Aorta (tissue), 5 donors: ENCODE measurements at regions not wholly inside any gene's neighbourhood (a gene's known extent, or its start where the extent isn't known, plus 50 kb on each side); places are given as distances from the start of the nearest gene placed in this dataset.

Source experiments
- ATAC-seq: fragments of 200-7000 bp; cut with Tn5 transposase; one replicate; pipeline ENCODE4 v1.9.1; 2022; ENCODE audit warnings: moderate library complexity; ENCODE audit not compliant: low FRiP score
- DNase-seq, 2 donors: peaks; one replicate each; pipeline ENCODE4 v3.0.0-alpha.2; 2020
- H3K27ac ChIP-seq, 2 donors: one replicate each; pipeline ENCODE4 v1.5.1; 2013; ENCODE audit warnings: low read length in 2 of 2, mild to moderate bottlenecking in 2 of 2, moderate library complexity in 2 of 2, control low read depth in 1 of 2, inconsistent platforms in 1 of 2, low read depth in 1 of 2
- H3K27me3 ChIP-seq, 2 donors: one replicate each; pipeline ENCODE4 v1.6.1; 2013; ENCODE audit warnings: control low read depth in 1 of 2, low read length in 1 of 2, mild to moderate bottlenecking in 1 of 2, moderate library complexity in 1 of 2; ENCODE audit not compliant: insufficient read depth in 2 of 2, control insufficient read depth in 1 of 2
- H3K36me3 ChIP-seq, 2 donors: one replicate each; pipeline ENCODE4 v1.6.1; 2013; ENCODE audit warnings: control low read depth in 1 of 2, low read length in 1 of 2, mild to moderate bottlenecking in 1 of 2; ENCODE audit not compliant: insufficient read depth in 2 of 2, control insufficient read depth in 1 of 2
- H3K4me1 ChIP-seq, 2 donors: one replicate each; pipeline ENCODE4 v1.6.1; 2013; ENCODE audit warnings: low read length in 2 of 2, control low read depth in 1 of 2, mild to moderate bottlenecking in 1 of 2, moderate library complexity in 1 of 2; ENCODE audit not compliant: insufficient read depth in 2 of 2, control insufficient read depth in 1 of 2
- H3K4me3 ChIP-seq, 2 donors: one replicate each; pipeline ENCODE4 v1.5.1; 2013; ENCODE audit warnings: low read length in 2 of 2, control low read depth in 1 of 2, mild to moderate bottlenecking in 1 of 2
- H3K9me3 ChIP-seq: one replicate; pipeline ENCODE4 v1.6.1; 2013; ENCODE audit warnings: mild to moderate bottlenecking, low read length; ENCODE audit not compliant: control insufficient read depth
- WGBS, 2 donors: extraction: QIAGEN DNeasy Blood & Tissue Kit; methylation state at CpG; one replicate each; pipeline ENCODE4 v1.1.7; 2013; 5-methylcytosine and 5-hydroxymethylcytosine counted together
- intact Hi-C, 2 donors: fragments of 100-400 bp; cut with DNase I; formaldehyde crosslinking; loops; one replicate each; pipeline versions ENCODE4 v1.14.2 to v1.15.0; 2022
- donor health status: healthy with polysubstance abuse.
- donor health status: Bipolar disorder and iron deficiency.
- donor health status: DM: no; HTN: no; CAD: no.
- donor health status: DM: no; HTN: no; CAD: no.
- donor health status: DM: yes; HTN: yes; CAD: no.

GRCh38 chr6:12232821-12233220 lies 57.3 kb upstream of the EDN1 start:
- Histone ChIP-seq H3K4me3 (no peak overlapping the region), H3K27ac (no peak overlapping the region), H3K4me1 (no peaks in the 10 kb centered on the region), H3K36me3 (no peaks in the 10 kb centered on the region), H3K9me3 (no peaks in the 10 kb centered on the region), H3K27me3 (no peaks in the 10 kb centered on the region)
- intact Hi-C loops: loop anchor here (2.0 to 10.0 kb wide), 6 partner anchors 78 to 648 kb away; no protein-coding TSS in a partner anchor
- no peak for DNase-seq
- no peak for ATAC-seq
- WGBS, 2 donors: 28 to 46% methylated on average over 1 of the region's 1 CpG

GRCh38 chr6:12233693-12234571 lies 56.2 kb upstream of the EDN1 start:
- Histone ChIP-seq H3K27ac (no peak overlapping the region), H3K4me1 (no peaks in the 10 kb centered on the region), H3K4me3 (no peak overlapping the region), H3K9me3 (no peaks in the 10 kb centered on the region), H3K27me3 (no peaks in the 10 kb centered on the region), H3K36me3 (no peaks in the 10 kb centered on the region)
- 61 to 77% methylated on average over 4 of the region's 4 CpGs for WGBS, 2 donors
- ATAC-seq (peak; percentile 80), DNase-seq (no peak)
- intact Hi-C loops: loop anchor here (2.0 to 10.0 kb wide), 7 partner anchors 79 to 649 kb away; no protein-coding TSS in a partner anchor

- ATAC-seq (no peak), DNase-seq (no peak)
- Histone ChIP-seq H3K9me3 (no peaks in the 10 kb centered on the region), H3K4me1 (no peaks in the 10 kb centered on the region), H3K4me3 (no peak overlapping the region), H3K27ac (no peak overlapping the region), H3K36me3 (no peaks in the 10 kb centered on the region), H3K27me3 (no peaks in the 10 kb centered on the region)
- intact Hi-C loops: loop anchor here in 1 of 2 donors (2.0 to 10.0 kb wide), 3 partner anchors 81 to 581 kb away; no protein-coding TSS in a partner anchor
- WGBS, 2 donors: 90 to 91% methylated on average over 5 of the region's 5 CpGs
These were observed 54.8 kb upstream of the EDN1 start for GRCh38 chr6:12235341-12235740.

- DNase-seq (no peak), ATAC-seq (no peak)
- Histone ChIP-seq H3K27ac (no peak overlapping the region), H3K4me1 (no peaks in the 10 kb centered on the region), H3K9me3 (no peaks in the 10 kb centered on the region), H3K36me3 (no peaks in the 10 kb centered on the region), H3K4me3 (no peak overlapping the region), H3K27me3 (peaks cover 0 to 2% of the 10 kb centered on the region in 2 donors)
- intact Hi-C loops: loop anchor here in 1 of 2 donors (10.0 kb wide), 2 partner anchors 83 to 183 kb away; no protein-coding TSS in a partner anchor
- WGBS, 2 donors: 90 to 94% methylated on average over 8 of the region's 8 CpGs
These were observed 51.9 kb upstream of the EDN1 start for GRCh38 chr6:12238219-12238618.
